Kidney epithelial cell (primary cell): ENCODE measurements at regions not wholly inside any gene's neighbourhood (a gene's known extent, or its start where the extent isn't known, plus 50 kb on each side); places are given as distances from the start of the nearest gene placed in this dataset.
"Not testable (repeated sequence)": the region's sequence is repeated elsewhere in the genome, so short reads cannot be mapped to it uniquely, and the experiment has no call there.

Experiments used
- DNase-seq: peaks from one replicate; pipeline ENCODE4 v3.0.0-alpha.2; 2010; ENCODE audit warnings: low read depth
- H3K27me3 ChIP-seq: 2 replicates; pipeline ENCODE4 v1.6.0; 2011; ENCODE audit warnings: low read length; ENCODE audit not compliant: control insufficient read depth, insufficient read depth
- H3K36me3 ChIP-seq: 2 replicates; pipeline ENCODE4 v1.5.1; 2011; ENCODE audit warnings: low read length; ENCODE audit not compliant: control insufficient read depth, insufficient read depth
- H3K4me3 ChIP-seq: 2 replicates; pipeline ENCODE4 v1.5.1; 2011; ENCODE audit warnings: low read depth, mild to moderate bottlenecking, control low read depth, low read length
- TF ChIP-seq, protein P1 (sequence below): IDR thresholded peaks from 2 replicates; pipeline ENCODE4 v1.5.1; 2011; ENCODE audit warnings: mild to moderate bottlenecking, moderate library complexity, low read length, control low read depth, inconsistent platforms; ENCODE audit not compliant: insufficient read depth, poor library complexity, severe bottlenecking

DNA sequence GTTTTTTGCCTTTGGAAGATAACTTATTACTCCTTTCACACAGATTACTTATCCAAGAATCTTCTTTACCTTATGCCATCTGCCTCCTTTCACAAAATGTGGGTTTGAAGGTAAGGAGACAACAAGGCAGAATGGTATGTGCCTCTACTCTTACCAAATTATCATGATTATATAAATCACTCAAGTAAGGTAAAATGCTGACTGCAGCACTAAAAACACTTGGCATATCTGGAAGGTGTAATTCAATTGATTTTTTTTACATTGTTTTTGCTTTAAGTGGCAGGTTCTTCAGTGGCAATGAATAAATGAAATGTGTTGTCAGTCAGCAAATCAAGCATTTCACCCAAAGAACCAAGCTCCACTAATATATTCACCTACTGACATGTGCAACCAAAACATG is 346.1 kb downstream of the OMA1 start:
- H3K27me3 ChIP-seq = no peaks in the 10 kb centered on the region
- H3K36me3 ChIP-seq = no peaks in the 10 kb centered on the region
- no peak for DNase-seq
- no peak overlapping the region for H3K4me3 ChIP-seq
- TF ChIP-seq, protein P1, sequence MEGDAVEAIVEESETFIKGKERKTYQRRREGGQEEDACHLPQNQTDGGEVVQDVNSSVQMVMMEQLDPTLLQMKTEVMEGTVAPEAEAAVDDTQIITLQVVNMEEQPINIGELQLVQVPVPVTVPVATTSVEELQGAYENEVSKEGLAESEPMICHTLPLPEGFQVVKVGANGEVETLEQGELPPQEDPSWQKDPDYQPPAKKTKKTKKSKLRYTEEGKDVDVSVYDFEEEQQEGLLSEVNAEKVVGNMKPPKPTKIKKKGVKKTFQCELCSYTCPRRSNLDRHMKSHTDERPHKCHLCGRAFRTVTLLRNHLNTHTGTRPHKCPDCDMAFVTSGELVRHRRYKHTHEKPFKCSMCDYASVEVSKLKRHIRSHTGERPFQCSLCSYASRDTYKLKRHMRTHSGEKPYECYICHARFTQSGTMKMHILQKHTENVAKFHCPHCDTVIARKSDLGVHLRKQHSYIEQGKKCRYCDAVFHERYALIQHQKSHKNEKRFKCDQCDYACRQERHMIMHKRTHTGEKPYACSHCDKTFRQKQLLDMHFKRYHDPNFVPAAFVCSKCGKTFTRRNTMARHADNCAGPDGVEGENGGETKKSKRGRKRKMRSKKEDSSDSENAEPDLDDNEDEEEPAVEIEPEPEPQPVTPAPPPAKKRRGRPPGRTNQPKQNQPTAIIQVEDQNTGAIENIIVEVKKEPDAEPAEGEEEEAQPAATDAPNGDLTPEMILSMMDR = no peak

DNA sequence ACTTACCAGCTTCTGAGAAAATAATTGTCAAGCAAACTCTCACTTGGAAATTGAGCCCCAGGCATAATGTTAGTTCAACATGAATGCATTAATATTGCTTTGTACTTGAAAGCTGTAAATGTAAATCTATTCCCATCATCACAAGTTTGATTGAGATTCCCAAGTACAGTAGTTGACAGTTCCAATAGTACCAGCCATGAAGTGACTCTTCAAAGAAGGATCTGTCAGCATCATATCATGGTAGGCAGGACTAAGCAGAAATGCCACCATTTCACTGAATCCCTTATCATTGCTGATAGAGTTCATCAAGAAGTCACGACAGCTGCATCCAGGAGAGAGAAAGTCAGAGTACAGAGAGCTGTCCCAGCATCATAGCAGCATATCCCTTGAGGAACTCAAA is 348.7 kb downstream of the OMA1 start:
- no peaks in the 10 kb centered on the region for H3K36me3 ChIP-seq
- TF ChIP-seq, protein P1 = no peak
- no peak overlapping the region for H3K4me3 ChIP-seq
- H3K27me3 ChIP-seq = no peaks in the 10 kb centered on the region
- DNase-seq = no peak

DNA sequence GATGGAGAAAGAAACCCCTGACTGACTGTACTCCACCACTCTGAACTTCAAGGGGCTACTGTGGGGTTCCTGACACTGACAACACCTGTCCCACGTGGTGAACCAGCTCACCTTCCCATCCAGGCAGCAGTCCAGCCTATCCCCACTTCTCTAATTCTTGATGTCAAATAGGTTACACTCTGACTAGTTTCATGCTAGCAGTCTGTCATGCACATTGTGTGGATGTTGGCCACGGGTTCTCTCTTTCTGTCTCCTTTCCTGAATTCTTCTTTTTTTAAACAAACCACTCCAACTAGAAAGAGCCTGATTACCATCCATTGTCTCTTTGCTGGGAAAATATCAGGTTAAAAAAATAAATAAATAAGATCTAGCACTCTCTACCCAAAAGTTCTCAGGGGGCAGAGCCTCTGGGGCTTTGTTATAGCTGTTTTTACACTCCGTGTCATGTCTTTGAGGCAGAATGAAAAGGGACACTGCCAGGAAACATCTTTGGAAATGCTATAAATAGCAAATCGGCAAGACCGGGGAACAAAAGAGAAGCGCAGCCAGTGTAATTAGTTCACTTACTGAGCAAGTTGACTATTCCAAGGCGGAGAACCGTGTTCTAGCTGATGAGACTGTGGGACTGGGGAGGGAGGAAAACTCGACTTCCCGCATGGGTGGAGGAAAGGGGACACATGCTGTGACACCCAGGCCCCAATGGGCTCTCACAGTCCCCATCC is 356.1 kb downstream of the OMA1 start:
- TF ChIP-seq, protein P1 = no peak
- Histone ChIP-seq H3K36me3 (no peaks in the 10 kb centered on the region), H3K4me3 (no peak overlapping the region), H3K27me3 (no peaks in the 10 kb centered on the region)
- DNase-seq = no peak

DNA sequence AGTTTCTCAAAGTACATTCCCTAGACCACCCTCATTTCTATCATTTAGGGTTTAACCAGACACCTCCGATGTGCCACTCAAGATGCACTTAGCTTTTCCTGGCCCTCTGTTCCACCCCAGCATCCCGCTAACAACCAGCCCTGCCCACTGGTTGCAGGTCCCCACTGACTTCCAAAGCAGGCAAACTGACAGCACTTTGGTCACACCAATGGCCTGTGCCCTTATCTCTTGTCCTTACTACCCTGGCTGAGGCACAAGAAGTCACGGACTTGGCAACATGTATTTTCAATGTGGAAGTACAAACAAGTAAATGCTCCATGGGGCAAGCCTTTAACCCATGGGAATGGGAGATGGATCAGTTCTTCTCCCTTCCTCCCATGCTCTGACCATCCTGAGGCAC is 357.1 kb downstream of the OMA1 start:
- TF ChIP-seq, protein P1 = no peak
- Histone ChIP-seq H3K27me3 (no peaks in the 10 kb centered on the region), H3K4me3 (no peak overlapping the region), H3K36me3 (no peaks in the 10 kb centered on the region)
- DNase-seq = no peak

DNA sequence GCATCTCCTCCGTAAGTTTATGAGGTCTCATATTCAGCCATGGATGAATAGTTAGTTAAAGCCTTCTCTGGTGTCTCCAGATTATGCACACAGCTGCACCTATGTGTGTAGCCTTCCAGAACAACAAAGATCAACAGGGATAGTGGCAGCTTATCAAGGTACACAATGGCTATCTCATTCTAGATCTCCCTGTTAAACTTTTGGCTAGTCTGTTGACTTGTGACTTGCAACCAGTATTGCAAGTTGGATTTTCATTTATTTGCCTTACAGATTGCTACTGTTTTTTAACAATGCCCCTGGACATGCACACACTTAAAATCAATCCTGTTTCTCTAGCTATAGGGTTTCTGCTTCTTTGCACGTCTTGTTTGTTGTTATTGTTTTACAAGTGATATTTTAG is 363.2 kb downstream of the OMA1 start:
- Histone ChIP-seq H3K27me3 (no peaks in the 10 kb centered on the region), H3K36me3 (no peaks in the 10 kb centered on the region), H3K4me3 (no peak overlapping the region)
- TF ChIP-seq, protein P1 = no peak
- DNase-seq = no peak

DNA sequence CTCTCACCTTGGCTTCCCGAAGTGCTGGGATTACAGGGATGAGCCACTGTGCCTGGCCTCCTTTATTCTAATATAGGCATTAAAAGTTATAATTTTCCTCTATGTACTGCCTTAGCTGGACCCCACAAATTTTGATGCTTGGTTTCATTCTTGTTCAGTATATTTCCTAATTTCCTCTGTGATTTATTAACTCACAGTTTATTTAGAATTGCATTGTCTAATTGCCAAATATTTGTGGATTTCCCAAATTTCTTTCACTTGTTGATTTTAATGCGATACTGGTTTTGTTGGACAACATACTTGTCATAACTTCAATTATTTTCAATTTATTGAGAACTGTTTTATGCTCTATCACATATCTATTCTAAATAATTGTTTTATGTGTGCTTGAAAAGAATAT is 366.0 kb downstream of the OMA1 start:
- TF ChIP-seq, protein P1 = no peak
- H3K36me3 ChIP-seq = no peaks in the 10 kb centered on the region

DNA sequence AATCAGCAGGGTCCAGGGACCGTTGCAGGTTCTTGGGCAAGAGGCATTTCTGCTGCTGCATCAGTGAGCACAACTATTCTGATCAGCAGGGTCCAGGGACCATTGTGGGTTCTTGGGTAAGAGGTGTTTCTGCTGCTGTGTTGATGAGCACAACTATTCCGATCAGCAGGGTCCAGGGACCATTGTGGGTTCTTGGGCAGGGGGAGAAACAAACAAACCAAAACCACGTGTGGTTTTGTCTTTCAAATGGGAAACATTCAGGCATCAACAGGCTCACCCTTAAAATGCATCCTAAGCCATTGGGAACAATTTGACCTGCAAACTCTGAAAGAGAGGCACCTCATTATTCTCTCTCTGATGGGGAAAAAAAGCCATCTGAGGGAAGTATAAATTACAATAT is 377.4 kb downstream of the OMA1 start:
- not testable (repeated sequence) for H3K4me3 ChIP-seq, H3K27me3 ChIP-seq, DNase-seq

More for the DNA sequence above, 366.0 kb downstream of the OMA1 start:
- no peak for DNase-seq
- no peak overlapping the region for H3K4me3 ChIP-seq
- H3K27me3 ChIP-seq = no peaks in the 10 kb centered on the region

DNA sequence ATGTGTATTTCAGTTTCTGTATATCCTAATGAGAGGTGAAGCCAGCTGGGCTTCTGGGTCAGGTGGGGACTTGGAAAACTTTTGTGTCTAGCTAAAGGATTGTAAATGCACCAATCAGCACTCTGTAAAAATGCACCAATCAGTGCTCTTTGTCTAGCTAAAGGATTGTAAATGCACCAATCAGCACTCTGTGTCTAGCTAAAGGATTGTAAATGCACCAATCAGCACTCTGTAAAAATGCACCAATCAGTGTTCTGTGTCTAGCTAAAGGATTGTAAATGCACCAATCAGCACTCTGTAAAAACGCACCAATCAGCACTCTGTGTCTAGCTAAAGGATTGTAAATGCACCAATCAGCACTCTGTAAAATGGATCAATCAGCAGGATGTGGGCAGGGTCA is 379.4 kb downstream of the OMA1 start:
- not testable (repeated sequence) for H3K4me3 ChIP-seq, H3K27me3 ChIP-seq, DNase-seq, H3K36me3 ChIP-seq

More for the DNA sequence above, 377.4 kb downstream of the OMA1 start:
- not testable (repeated sequence) for H3K36me3 ChIP-seq
